ENCODE measurements at regions not wholly inside any gene's neighbourhood (a gene's known extent, or its start where the extent isn't known, plus 50 kb on each side); places are given as distances from the start of the nearest gene placed in this dataset.

GRCh38 chr6:217048-217659 lies 75.1 kb upstream of the DUSP22 start (continued):
- peak; percentile 57 to 73 (median 73) for TF ChIP-seq CTCF (IDR thresholded peaks at IDR 0.05 in 2 of 3, conservative IDR thresholded peaks at IDR 0.05 in 1 of 3; ENCODE audit: control insufficient read depth in 2 of 3, extremely low read depth in 1 of 3, insufficient read depth in 1 of 3, low read depth in 3 of 3, low read length in 3 of 3)
- no peak for TF ChIP-seq HCFC1 (IDR thresholded peaks at IDR 0.05; ENCODE audit: low read length)
- peak; percentile 45; the same call in 1 of the 2 replicates for TF ChIP-seq PAX5 (IDR thresholded peaks at IDR 0.05; ENCODE audit: borderline replicate concordance, low read depth, low read length)
- no peak for TF ChIP-seq POLR2AphosphoS2 (IDR thresholded peaks at IDR 0.05; ENCODE audit: low read depth, low read length)
- TF ChIP-seq SIX5 (IDR thresholded peaks at IDR 0.05; ENCODE audit: low read depth, low read length, severe bottlenecking) = no peak
- no peak for TF ChIP-seq BACH1 (IDR thresholded peaks at IDR 0.05; ENCODE audit: borderline replicate concordance)
- no peak for TF ChIP-seq TAF1 (IDR thresholded peaks at IDR 0.05; ENCODE audit: borderline replicate concordance, low read depth, low read length)
- no peak for TF ChIP-seq E2F4 (IDR thresholded peaks at IDR 0.05; ENCODE audit: low read depth, low read length)
- no peak for TF ChIP-seq SMAD1 (IDR thresholded peaks at IDR 0.05; ENCODE audit: low read depth, partially characterized antibody)
- TF ChIP-seq HDGF (IDR thresholded peaks at IDR 0.05) = peak; percentile 51; the same call in 1 of the 2 replicates
- peak; percentile 57 for TF ChIP-seq SMC3 (IDR thresholded peaks at IDR 0.05; ENCODE audit: borderline replicate concordance, low read length)
- TF ChIP-seq SRF (IDR thresholded peaks at IDR 0.05; ENCODE audit: low read depth in 2 of 2, low read length in 2 of 2) = no peak
- peak; percentile 22 for TF ChIP-seq BCL3 (IDR thresholded peaks at IDR 0.05; ENCODE audit: borderline replicate concordance, insufficient read depth, low read depth, low read length, poor library complexity, severe bottlenecking)
- TF ChIP-seq FOXM1 (IDR thresholded peaks at IDR 0.05; ENCODE audit: low read depth, low read length) = no peak
- TF ChIP-seq HDAC6 (IDR thresholded peaks at IDR 0.05; ENCODE audit: unreplicated experiment) = no peak
- 0 out of 2 replicates have a peak, but pooled peaks have one; percentile 13 for TF ChIP-seq CBFB (IDR thresholded peaks at IDR 0.05; ENCODE audit: low read depth)
- no peak for TF ChIP-seq GATAD2B (conservative IDR thresholded peaks at IDR 0.05; ENCODE audit: low read depth)
- TF ChIP-seq IRF4 (IDR thresholded peaks at IDR 0.05; ENCODE audit: low read depth, low read length) = peak; percentile 73; the same call in 1 of the 2 replicates
- no peak for TF ChIP-seq ATF7 (IDR thresholded peaks at IDR 0.05; ENCODE audit: low read depth)
- TF ChIP-seq YBX1 (IDR thresholded peaks at IDR 0.05) = no peak
- TF ChIP-seq USF1 (IDR thresholded peaks at IDR 0.05; ENCODE audit: borderline replicate concordance, extremely low read length, insufficient read depth, low read depth, low read length) = no peak
- no peak for TF ChIP-seq KAT2A (conservative IDR thresholded peaks at IDR 0.05; ENCODE audit: control insufficient read depth, low read depth, low read length)
- 0 out of 2 replicates have a peak, but pooled peaks have one; percentile 7 for TF ChIP-seq TCF3 (IDR thresholded peaks at IDR 0.05; ENCODE audit: borderline replicate concordance, insufficient read depth, low read depth, low read length)
- TF ChIP-seq USF2 (IDR thresholded peaks at IDR 0.05; ENCODE audit: borderline replicate concordance, low read depth, low read length) = no peak
